ENCODE measurements at regions not wholly inside any gene's neighbourhood (a gene's known extent, or its start where the extent isn't known, plus 50 kb on each side); places are given as distances from the start of the nearest gene placed in this dataset.

GRCh38 chr2:236404346-236404745, 140.1 kb upstream of the ASB18 start:
- no peak for TF ChIP-seq FOXP2 (optimal IDR thresholded peaks at IDR 0.05; ENCODE audit: borderline replicate concordance, extremely low read depth, extremely low read length, insufficient read depth)
- no peak for TF ChIP-seq TAF1 (IDR thresholded peaks at IDR 0.05; ENCODE audit: borderline replicate concordance, insufficient read depth, low read length)
- TF ChIP-seq SIN3A (IDR thresholded peaks at IDR 0.05; ENCODE audit: borderline replicate concordance, insufficient read depth, low read length), result no peak
- TF ChIP-seq, protein P1, sequence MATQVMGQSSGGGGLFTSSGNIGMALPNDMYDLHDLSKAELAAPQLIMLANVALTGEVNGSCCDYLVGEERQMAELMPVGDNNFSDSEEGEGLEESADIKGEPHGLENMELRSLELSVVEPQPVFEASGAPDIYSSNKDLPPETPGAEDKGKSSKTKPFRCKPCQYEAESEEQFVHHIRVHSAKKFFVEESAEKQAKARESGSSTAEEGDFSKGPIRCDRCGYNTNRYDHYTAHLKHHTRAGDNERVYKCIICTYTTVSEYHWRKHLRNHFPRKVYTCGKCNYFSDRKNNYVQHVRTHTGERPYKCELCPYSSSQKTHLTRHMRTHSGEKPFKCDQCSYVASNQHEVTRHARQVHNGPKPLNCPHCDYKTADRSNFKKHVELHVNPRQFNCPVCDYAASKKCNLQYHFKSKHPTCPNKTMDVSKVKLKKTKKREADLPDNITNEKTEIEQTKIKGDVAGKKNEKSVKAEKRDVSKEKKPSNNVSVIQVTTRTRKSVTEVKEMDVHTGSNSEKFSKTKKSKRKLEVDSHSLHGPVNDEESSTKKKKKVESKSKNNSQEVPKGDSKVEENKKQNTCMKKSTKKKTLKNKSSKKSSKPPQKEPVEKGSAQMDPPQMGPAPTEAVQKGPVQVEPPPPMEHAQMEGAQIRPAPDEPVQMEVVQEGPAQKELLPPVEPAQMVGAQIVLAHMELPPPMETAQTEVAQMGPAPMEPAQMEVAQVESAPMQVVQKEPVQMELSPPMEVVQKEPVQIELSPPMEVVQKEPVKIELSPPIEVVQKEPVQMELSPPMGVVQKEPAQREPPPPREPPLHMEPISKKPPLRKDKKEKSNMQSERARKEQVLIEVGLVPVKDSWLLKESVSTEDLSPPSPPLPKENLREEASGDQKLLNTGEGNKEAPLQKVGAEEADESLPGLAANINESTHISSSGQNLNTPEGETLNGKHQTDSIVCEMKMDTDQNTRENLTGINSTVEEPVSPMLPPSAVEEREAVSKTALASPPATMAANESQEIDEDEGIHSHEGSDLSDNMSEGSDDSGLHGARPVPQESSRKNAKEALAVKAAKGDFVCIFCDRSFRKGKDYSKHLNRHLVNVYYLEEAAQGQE (IDR thresholded peaks at IDR 0.05; ENCODE audit: insufficient read depth in 1 of 2, low read depth in 2 of 2, low read length in 2 of 2), result no peak
- TF ChIP-seq POLR2AphosphoS5 (IDR thresholded peaks at IDR 0.05; ENCODE audit: low read depth, low read length), result no peak

DNA sequence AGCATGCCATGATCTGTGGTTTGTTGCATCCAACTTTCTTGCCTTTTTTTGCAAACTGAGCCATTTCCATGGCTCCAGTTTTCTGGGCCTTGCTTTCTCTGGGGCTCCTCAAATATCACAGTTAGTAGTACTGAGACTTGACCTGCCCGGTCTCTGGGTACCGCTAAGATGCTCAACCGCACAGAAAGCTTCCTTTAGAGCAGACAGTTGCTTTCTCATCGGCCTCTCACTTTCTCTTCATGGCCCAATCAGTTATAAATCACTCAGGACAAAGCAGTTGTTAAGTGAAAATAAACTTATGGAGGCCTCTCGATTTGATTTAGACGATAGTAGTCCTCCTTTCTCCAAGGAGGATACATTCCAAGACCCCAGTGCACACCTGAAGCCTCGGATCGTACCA, 141.2 kb upstream of the ASB18 start:
- TF ChIP-seq SIN3A (IDR thresholded peaks at IDR 0.05; ENCODE audit: borderline replicate concordance, insufficient read depth, low read length) (no peak), POLR2AphosphoS5 (IDR thresholded peaks at IDR 0.05; ENCODE audit: low read depth, low read length) (no peak), TAF1 (IDR thresholded peaks at IDR 0.05; ENCODE audit: borderline replicate concordance, insufficient read depth, low read length) (no peak), FOXP2 (optimal IDR thresholded peaks at IDR 0.05; ENCODE audit: borderline replicate concordance, extremely low read depth, extremely low read length, insufficient read depth) (no peak)
- TF ChIP-seq, protein P1 (IDR thresholded peaks at IDR 0.05; ENCODE audit: insufficient read depth in 1 of 2, low read depth in 2 of 2, low read length in 2 of 2), result no peak

- no peak for TF ChIP-seq FOXP2 (optimal IDR thresholded peaks at IDR 0.05; ENCODE audit: borderline replicate concordance, extremely low read depth, extremely low read length, insufficient read depth)
- no peak for TF ChIP-seq SIN3A (IDR thresholded peaks at IDR 0.05; ENCODE audit: borderline replicate concordance, insufficient read depth, low read length)
- TF ChIP-seq, protein P1 (IDR thresholded peaks at IDR 0.05; ENCODE audit: insufficient read depth in 1 of 2, low read depth in 2 of 2, low read length in 2 of 2), result no peak
- TF ChIP-seq TAF1 (IDR thresholded peaks at IDR 0.05; ENCODE audit: borderline replicate concordance, insufficient read depth, low read length), result no peak
- TF ChIP-seq POLR2AphosphoS5 (IDR thresholded peaks at IDR 0.05; ENCODE audit: low read depth, low read length), result no peak
Measured at GRCh38 chr2:236408090-236408489, 143.9 kb upstream of the ASB18 start.

DNA sequence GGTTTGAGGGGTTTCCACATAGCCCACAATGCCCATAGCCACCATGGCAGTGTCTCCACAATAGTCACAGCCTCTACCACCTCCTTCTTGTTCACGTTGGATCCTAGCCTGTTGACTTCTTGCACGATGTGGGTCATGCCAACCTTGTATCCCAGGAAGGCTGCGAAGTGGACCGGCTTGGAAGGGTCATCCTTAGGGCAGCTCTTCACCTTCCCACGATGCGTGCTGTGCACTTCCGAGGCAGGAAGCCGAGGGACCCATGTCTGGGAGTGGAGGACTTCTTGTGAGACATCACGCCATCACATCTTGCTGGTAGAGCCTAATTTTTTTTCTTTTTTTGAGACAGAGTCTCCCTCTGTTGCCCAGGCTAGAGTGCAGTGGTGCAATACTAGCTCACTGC, 144.6 kb upstream of the ASB18 start:
- no peak for TF ChIP-seq POLR2AphosphoS5 (IDR thresholded peaks at IDR 0.05; ENCODE audit: low read depth, low read length)
- TF ChIP-seq, protein P1 (IDR thresholded peaks at IDR 0.05; ENCODE audit: insufficient read depth in 1 of 2, low read depth in 2 of 2, low read length in 2 of 2), result no peak
- no peak for TF ChIP-seq TAF1 (IDR thresholded peaks at IDR 0.05; ENCODE audit: borderline replicate concordance, insufficient read depth, low read length)
